Right lobe of liver (tissue), 6 donors: ENCODE measurements at regions not wholly inside any gene's neighbourhood (a gene's known extent, or its start where the extent isn't known, plus 50 kb on each side); places are given as distances from the start of the nearest gene placed in this dataset.

ENCODE experiments used
- ATAC-seq, 4 donors: fragments of 200-7000 bp; cut with Tn5 transposase; one replicate each; pipeline ENCODE4 v1.9.1; 2020; ENCODE audit warnings: mild to moderate bottlenecking in 4 of 4, moderate library complexity in 4 of 4
- DNase-seq, 3 donors: peaks; one replicate each; pipeline ENCODE4 v3.0.0-alpha.2; 2020
- H3K27ac ChIP-seq, 3 donors: fragments of 200-600 bp; one replicate each; pipeline ENCODE4 v1.8.0; 2022
- H3K27me3 ChIP-seq, 2 donors: fragments of 200-600 bp; one replicate each; pipeline ENCODE4 v1.8.0; 2022
- H3K36me3 ChIP-seq, 4 donors: fragments of 200-600 bp; sonication (generic) in 1 of 4; one replicate each; pipeline versions ENCODE4 v1.5.1 to v1.8.0; 2017 to 2022; ENCODE audit warnings: control low read depth in 1 of 4
- H3K4me1 ChIP-seq, 4 donors: fragments of 200-600 bp; sonication (generic) in 1 of 4; one replicate each; pipeline versions ENCODE4 v1.5.1 to v1.8.0; 2017 to 2022; ENCODE audit warnings: control low read depth in 1 of 4
- H3K4me3 ChIP-seq, 3 donors: fragments of 200-600 bp; one replicate each; pipeline ENCODE4 v1.8.0; 2022
- H3K9me3 ChIP-seq, 4 donors: fragments of 200-600 bp; sonication (generic) in 1 of 4; one replicate each; pipeline versions ENCODE4 v1.5.1 to v1.8.0; 2017 to 2022; ENCODE audit warnings: control low read depth in 1 of 4
- CTCF ChIP-seq, 4 donors: fragments of 200-600 bp in 3 of 4; fragments of 450-650 bp in 1 of 4; IDR thresholded peaks; one replicate each; pipeline versions ENCODE4 v1.5.1 to v1.8.0; 2016 to 2022; ENCODE audit warnings: antibody characterized with exemption in 4 of 4, mild to moderate bottlenecking in 2 of 4
- POLR2A ChIP-seq: fragments of 450-650 bp; IDR thresholded peaks from one replicate; pipeline ENCODE4 v1.6.1; 2017; ENCODE audit warnings: antibody characterized with exemption, mild to moderate bottlenecking
- WGBS: methylation state at CpG from one replicate; pipeline ENCODE4 v1.1.6; 2018; ENCODE audit warnings: low coverage, low lambda C conversion rate; ENCODE audit not compliant: insufficient coverage; ENCODE audit errors: missing lambda C conversion rate; 5-methylcytosine and 5-hydroxymethylcytosine counted together
- intact Hi-C, 2 donors: fragments of 100-400 bp; cut with DNase I; formaldehyde crosslinking; loops; one replicate each; pipeline versions ENCODE4 v1.11.2 to v1.14.1; 2022
- donor health status: DM: no; HTN: yes; CAD: no.
- donor health status: DM: no; HTN: no; CAD: no.
- donor health status: DM: no; HTN: no; CAD: no.
- donor health status: DM: no; HTN: yes; CAD: no.
- donor health status: DM: no; HTN: yes; CAD: no.

- H3K9me3 ChIP-seq = no peaks in the 10 kb centered on the region
- H3K4me3 ChIP-seq = no peak overlapping the region
- intact Hi-C loops = no loop called here
- TF ChIP-seq POLR2A = no peak
- TF ChIP-seq CTCF (IDR thresholded peaks at IDR 0.05) = no peak
- DNase-seq = no peak
- 94% methylated on average over 2 of the region's 2 CpGs for WGBS
- H3K4me1 ChIP-seq = no peaks in the 10 kb centered on the region
- H3K27ac ChIP-seq = no peak overlapping the region
- no peaks in the 10 kb centered on the region for H3K36me3 ChIP-seq
- no peak for ATAC-seq
- no peaks in the 10 kb centered on the region for H3K27me3 ChIP-seq
Measured at GRCh38 chr5:65068410-65068809, 299.7 kb downstream of the CWC27 start.

GRCh38 chr5:65070026-65070425 is 301.3 kb downstream of the CWC27 start:
- DNase-seq (no peak), ATAC-seq (no peak)
- TF ChIP-seq CTCF (IDR thresholded peaks at IDR 0.05) = no peak
- TF ChIP-seq POLR2A = no peak
- Histone ChIP-seq H3K36me3 (no peaks in the 10 kb centered on the region), H3K9me3 (no peaks in the 10 kb centered on the region), H3K27me3 (no peaks in the 10 kb centered on the region), H3K4me1 (no peaks in the 10 kb centered on the region), H3K27ac (no peak overlapping the region), H3K4me3 (no peak overlapping the region)
- WGBS = 20% methylated on average over 1 of the region's 1 CpG
- intact Hi-C loops = no loop called here

GRCh38 chr5:65072850-65073249 is 304.1 kb downstream of the CWC27 start:
- DNase-seq = no peak
- no peak for ATAC-seq
- no peak overlapping the region for H3K4me3 ChIP-seq

GRCh38 chr5:65073250-65073661 is 304.5 kb downstream of the CWC27 start:
- WGBS = 59% methylated on average over 8 of the region's 8 CpGs
- no peaks in the 10 kb centered on the region for H3K9me3 ChIP-seq
- H3K27me3 ChIP-seq = no peaks in the 10 kb centered on the region
- DNase-seq = no peak
- no peaks in the 10 kb centered on the region for H3K36me3 ChIP-seq
- intact Hi-C loops = no loop called here
- no peak overlapping the region for H3K27ac ChIP-seq
- no peak overlapping the region for H3K4me3 ChIP-seq
- no peak for TF ChIP-seq POLR2A
- TF ChIP-seq CTCF (IDR thresholded peaks at IDR 0.05) = no peak
- ATAC-seq = no peak
- no peaks in the 10 kb centered on the region for H3K4me1 ChIP-seq

More at GRCh38 chr5:65072850-65073249, 304.1 kb downstream of the CWC27 start:
- H3K4me1 ChIP-seq = no peaks in the 10 kb centered on the region
- no peaks in the 10 kb centered on the region for H3K36me3 ChIP-seq
- WGBS = 62% methylated on average over 7 of the region's 8 CpGs
- no peaks in the 10 kb centered on the region for H3K27me3 ChIP-seq
- intact Hi-C loops = no loop called here
- no peaks in the 10 kb centered on the region for H3K9me3 ChIP-seq
- TF ChIP-seq POLR2A (no peak), CTCF (IDR thresholded peaks at IDR 0.05) (no peak)
- no peak overlapping the region for H3K27ac ChIP-seq

GRCh38 chr5:65075623-65076250 is 307.0 kb downstream of the CWC27 start:
- ATAC-seq (no peak), DNase-seq (no peak)
- Histone ChIP-seq H3K9me3 (no peaks in the 10 kb centered on the region), H3K27ac (no peak overlapping the region), H3K36me3 (no peaks in the 10 kb centered on the region), H3K4me3 (no peak overlapping the region), H3K27me3 (no peaks in the 10 kb centered on the region), H3K4me1 (no peaks in the 10 kb centered on the region)
- intact Hi-C loops = no loop called here
- TF ChIP-seq POLR2A (no peak), CTCF (IDR thresholded peaks at IDR 0.05) (no peak)
- 69% methylated on average over 2 of the region's 2 CpGs for WGBS
